SJSA1 (cell line): ENCODE measurements at regions not wholly inside any gene's neighbourhood (a gene's known extent, or its start where the extent isn't known, plus 50 kb on each side); places are given as distances from the start of the nearest gene placed in this dataset.
"Not testable (repeated sequence)": the region's sequence is repeated elsewhere in the genome, so short reads cannot be mapped to it uniquely, and the experiment has no call there.

Source experiments
- DNase-seq, 2 experiments: peaks; one replicate each; pipeline ENCODE4 v3.0.0-alpha.2; 2015 to 2020; ENCODE audit warnings: low spot score in 2 of 2, low read depth in 1 of 2
- H3K27ac ChIP-seq: fragments of 250-450 bp; sonication (Bioruptor Pico); 2 replicates; pipeline ENCODE4 v1.5.1; 2020; ENCODE audit warnings: mild to moderate bottlenecking, moderate library complexity
- H3K27me3 ChIP-seq: fragments of 250-450 bp; sonication (Bioruptor Pico); replicated peaks from 2 replicates; pipeline ENCODE4 v1.5.1; 2020; ENCODE audit warnings: mild to moderate bottlenecking, moderate library complexity
- H3K36me3 ChIP-seq: fragments of 250-450 bp; sonication (Bioruptor Pico); 2 replicates; pipeline ENCODE4 v1.5.1; 2020; ENCODE audit warnings: mild to moderate bottlenecking
- H3K4me1 ChIP-seq: fragments of 250-450 bp; sonication (Bioruptor Pico); replicated peaks from 2 replicates; pipeline ENCODE4 v1.6.1; 2021; ENCODE audit warnings: mild to moderate bottlenecking
- H3K4me3 ChIP-seq: fragments of 250-450 bp; sonication (Bioruptor Pico); 2 replicates; pipeline ENCODE4 v1.5.1; 2020; ENCODE audit warnings: mild to moderate bottlenecking
- H3K9me3 ChIP-seq: fragments of 250-450 bp; sonication (Bioruptor Pico); replicated peaks from 2 replicates; pipeline ENCODE4 v1.5.1; 2020; ENCODE audit warnings: mild to moderate bottlenecking

- no peaks in the 10 kb centered on the region for H3K36me3 ChIP-seq
- H3K4me3 ChIP-seq = no peak overlapping the region
- peaks cover 2% of the 10 kb centered on the region for H3K4me1 ChIP-seq
- no peak overlapping the region for H3K27ac ChIP-seq
- no peaks in the 10 kb centered on the region for H3K9me3 ChIP-seq
- no peak for DNase-seq
- no peaks in the 10 kb centered on the region; the same call in 1 of the 2 replicates for H3K27me3 ChIP-seq
Measured at GRCh38 chr5:88656221-88656950, 226.6 kb downstream of the MEF2C start.

GRCh38 chr5:88653471-88653870 is 229.5 kb downstream of the MEF2C start:
- Histone ChIP-seq H3K9me3 (no peaks in the 10 kb centered on the region), H3K27ac (no peak overlapping the region), H3K4me3 (no peak overlapping the region), H3K36me3 (no peaks in the 10 kb centered on the region), H3K4me1 (no peaks in the 10 kb centered on the region), H3K27me3 (no peaks in the 10 kb centered on the region; the same call in 1 of the 2 replicates)
- no peak for DNase-seq

GRCh38 chr5:88647901-88648300 is 235.1 kb downstream of the MEF2C start:
- no peaks in the 10 kb centered on the region for H3K9me3 ChIP-seq
- DNase-seq = no peak
- peaks cover 9% of the 10 kb centered on the region; the same call in 1 of the 2 replicates for H3K27me3 ChIP-seq
- no peaks in the 10 kb centered on the region for H3K36me3 ChIP-seq
- no peak overlapping the region for H3K4me3 ChIP-seq
- no peak overlapping the region for H3K27ac ChIP-seq
- no peaks in the 10 kb centered on the region for H3K4me1 ChIP-seq

- no peaks in the 10 kb centered on the region for H3K36me3 ChIP-seq
- no peaks in the 10 kb centered on the region for H3K4me1 ChIP-seq
- no peak overlapping the region for H3K27ac ChIP-seq
- H3K9me3 ChIP-seq = no peaks in the 10 kb centered on the region
- H3K4me3 ChIP-seq = no peak overlapping the region
- no peak for DNase-seq
- H3K27me3 ChIP-seq = peaks cover 9% of the 10 kb centered on the region; the same call in 1 of the 2 replicates
Measured at GRCh38 chr5:88646866-88647265, 236.1 kb downstream of the MEF2C start.

- Histone ChIP-seq H3K36me3 (no peaks in the 10 kb centered on the region), H3K27ac (no peak overlapping the region), H3K4me1 (no peaks in the 10 kb centered on the region), H3K27me3 (0 out of 2 replicates have a peak, but pooled peaks cover 9% of the 10 kb centered on the region), H3K9me3 (no peaks in the 10 kb centered on the region), H3K4me3 (no peak overlapping the region)
- no peak for DNase-seq
Measured at GRCh38 chr5:88644676-88645075, 238.3 kb downstream of the MEF2C start.

GRCh38 chr5:88643315-88643714 is 239.7 kb downstream of the MEF2C start:
- Histone ChIP-seq H3K36me3 (no peaks in the 10 kb centered on the region), H3K27me3 (0 out of 2 replicates have a peak, but pooled peaks cover 9% of the 10 kb centered on the region), H3K9me3 (no peaks in the 10 kb centered on the region), H3K4me1 (no peaks in the 10 kb centered on the region), H3K4me3 (no peak overlapping the region), H3K27ac (no peak overlapping the region)
- DNase-seq = no peak

- no peaks in the 10 kb centered on the region for H3K4me1 ChIP-seq
- H3K36me3 ChIP-seq = no peaks in the 10 kb centered on the region
- peaks cover 7% of the 10 kb centered on the region for H3K27me3 ChIP-seq
- DNase-seq = no peak
- no peak overlapping the region for H3K4me3 ChIP-seq
- H3K27ac ChIP-seq = no peak overlapping the region
- no peaks in the 10 kb centered on the region for H3K9me3 ChIP-seq
Measured at GRCh38 chr5:88634014-88634413, 249.0 kb downstream of the MEF2C start.

- not testable (repeated sequence) for H3K9me3 ChIP-seq, DNase-seq, H3K4me3 ChIP-seq, H3K27me3 ChIP-seq, H3K27ac ChIP-seq, H3K36me3 ChIP-seq, H3K4me1 ChIP-seq
Measured at GRCh38 chr5:88622890-88623289, 260.1 kb downstream of the MEF2C start.

- not testable (repeated sequence) for H3K9me3 ChIP-seq, DNase-seq, H3K4me1 ChIP-seq, H3K27me3 ChIP-seq, H3K27ac ChIP-seq, H3K36me3 ChIP-seq, H3K4me3 ChIP-seq
Measured at GRCh38 chr5:88615767-88616166, 267.2 kb downstream of the MEF2C start.

GRCh38 chr5:88613051-88613450 is 269.9 kb downstream of the MEF2C start:
- DNase-seq = no peak
- H3K36me3 ChIP-seq = no peaks in the 10 kb centered on the region
- no peaks in the 10 kb centered on the region for H3K4me1 ChIP-seq
- no peak overlapping the region for H3K27ac ChIP-seq
- no peaks in the 10 kb centered on the region for H3K27me3 ChIP-seq
- H3K9me3 ChIP-seq = no peaks in the 10 kb centered on the region
- H3K4me3 ChIP-seq = no peak overlapping the region

- no peaks in the 10 kb centered on the region for H3K36me3 ChIP-seq
- no peak for DNase-seq
- H3K4me1 ChIP-seq = no peaks in the 10 kb centered on the region
- H3K9me3 ChIP-seq = no peaks in the 10 kb centered on the region
- no peaks in the 10 kb centered on the region for H3K27me3 ChIP-seq
- H3K27ac ChIP-seq = no peak overlapping the region
- H3K4me3 ChIP-seq = no peak overlapping the region
Measured at GRCh38 chr5:88610586-88610985, 272.4 kb downstream of the MEF2C start.

- Histone ChIP-seq H3K27ac (no peak overlapping the region), H3K4me3 (no peak overlapping the region), H3K9me3 (no peaks in the 10 kb centered on the region), H3K4me1 (no peaks in the 10 kb centered on the region), H3K27me3 (no peaks in the 10 kb centered on the region), H3K36me3 (no peaks in the 10 kb centered on the region)
- no peak for DNase-seq
Measured at GRCh38 chr5:88607492-88607891, 275.5 kb downstream of the MEF2C start.

GRCh38 chr5:88606626-88607025 is 276.4 kb downstream of the MEF2C start:
- H3K4me3 ChIP-seq = no peak overlapping the region
- no peaks in the 10 kb centered on the region for H3K36me3 ChIP-seq
- H3K27ac ChIP-seq = no peak overlapping the region
- H3K9me3 ChIP-seq = no peaks in the 10 kb centered on the region
- no peaks in the 10 kb centered on the region for H3K4me1 ChIP-seq
- no peak for DNase-seq
- no peaks in the 10 kb centered on the region for H3K27me3 ChIP-seq

- Histone ChIP-seq H3K27me3 (no peaks in the 10 kb centered on the region), H3K4me3 (no peak overlapping the region), H3K27ac (no peak overlapping the region), H3K4me1 (no peaks in the 10 kb centered on the region), H3K36me3 (no peaks in the 10 kb centered on the region), H3K9me3 (no peaks in the 10 kb centered on the region)
- DNase-seq = no peak
Measured at GRCh38 chr5:88606173-88606572, 276.8 kb downstream of the MEF2C start.

GRCh38 chr5:88602584-88602983 is 280.4 kb downstream of the MEF2C start:
- Histone ChIP-seq H3K4me1 (no peaks in the 10 kb centered on the region), H3K27ac (no peak overlapping the region), H3K27me3 (no peaks in the 10 kb centered on the region), H3K4me3 (no peak overlapping the region), H3K9me3 (no peaks in the 10 kb centered on the region), H3K36me3 (no peaks in the 10 kb centered on the region)
- DNase-seq = peak in 1 of 2 experiments; percentile 42
